H9 (cell line): ENCODE measurements at regions not wholly inside any gene's neighbourhood (a gene's known extent, or its start where the extent isn't known, plus 50 kb on each side); places are given as distances from the start of the nearest gene placed in this dataset.

Source experiments
- DNase-seq: peaks from one replicate; pipeline ENCODE4 v3.0.0-alpha.2; 2017
- H2AFZ ChIP-seq: one replicate; pipeline ENCODE4 v1.6.1; 2013; ENCODE audit warnings: mild to moderate bottlenecking, low read length, control low read depth, moderate library complexity
- H2AK5ac ChIP-seq: 2 replicates; pipeline ENCODE4 v1.6.1; 2013; ENCODE audit warnings: low read length, control low read depth, mixed read lengths; ENCODE audit not compliant: insufficient read length
- H2BK120ac ChIP-seq: one replicate; pipeline ENCODE4 v1.6.1; 2013; ENCODE audit warnings: low read depth, mild to moderate bottlenecking, low read length, control low read depth, inconsistent platforms; ENCODE audit not compliant: poor library complexity, severe bottlenecking
- H2BK12ac ChIP-seq: 2 replicates; pipeline ENCODE4 v1.6.1; 2013; ENCODE audit warnings: low read length, control low read depth, mixed read lengths, low read depth; ENCODE audit not compliant: insufficient read length
- H2BK15ac ChIP-seq: 2 replicates; pipeline ENCODE4 v1.6.1; 2013; ENCODE audit warnings: low read depth, low read length, control low read depth
- H2BK20ac ChIP-seq: one replicate; pipeline ENCODE4 v1.6.1; 2013; ENCODE audit warnings: low read depth, mild to moderate bottlenecking, low read length, control low read depth, inconsistent platforms; ENCODE audit not compliant: poor library complexity, severe bottlenecking
- H2BK5ac ChIP-seq: 2 replicates; pipeline ENCODE4 v1.6.1; 2013; ENCODE audit warnings: low read length, control low read depth, mixed read lengths; ENCODE audit not compliant: insufficient read length
- H3K14ac ChIP-seq: 2 replicates; pipeline ENCODE4 v1.6.1; 2013; ENCODE audit warnings: low read length, control low read depth; ENCODE audit not compliant: insufficient read depth
- H3K18ac ChIP-seq: 2 replicates; pipeline ENCODE4 v1.6.1; 2013; ENCODE audit warnings: low read depth, mild to moderate bottlenecking, mixed read lengths, low read length, control low read depth; ENCODE audit not compliant: insufficient read length
- H3K23ac ChIP-seq: 2 replicates; pipeline ENCODE4 v1.6.1; 2013; ENCODE audit warnings: low read length, control low read depth, mixed read lengths, low read depth; ENCODE audit not compliant: insufficient read length
- H3K23me2 ChIP-seq: 2 replicates; pipeline ENCODE4 v1.6.1; 2013; ENCODE audit warnings: low read depth, mild to moderate bottlenecking, mixed read lengths, low read length, control low read depth; ENCODE audit not compliant: insufficient read length, poor library complexity, severe bottlenecking
- H3K27ac ChIP-seq: 2 replicates; pipeline ENCODE4 v1.5.1; 2013; ENCODE audit warnings: low read length, control low read depth, mixed read lengths, low read depth; ENCODE audit not compliant: insufficient read length
- H3K27me3 ChIP-seq: 2 replicates; pipeline ENCODE4 v1.6.1; 2013; ENCODE audit warnings: low read length, control low read depth, inconsistent platforms; ENCODE audit not compliant: insufficient read depth
- H3K4ac ChIP-seq: 2 replicates; pipeline ENCODE4 v1.6.1; 2013; ENCODE audit warnings: low read depth, mild to moderate bottlenecking, control low read depth, inconsistent platforms, low read length, moderate library complexity
- H3K4me1 ChIP-seq: 2 replicates; pipeline ENCODE4 v1.6.1; 2013; ENCODE audit warnings: low read length, control low read depth, inconsistent platforms; ENCODE audit not compliant: insufficient read depth
- H3K4me2 ChIP-seq: 2 replicates; pipeline ENCODE4 v1.6.1; 2013; ENCODE audit warnings: low read length, control low read depth, mixed read lengths; ENCODE audit not compliant: insufficient read length, insufficient read depth
- H3K56ac ChIP-seq: 2 replicates; pipeline ENCODE4 v1.6.1; 2013; ENCODE audit warnings: low read depth, mild to moderate bottlenecking, mixed read lengths, low read length, control low read depth; ENCODE audit not compliant: insufficient read length
- H3K79me1 ChIP-seq: 2 replicates; pipeline ENCODE4 v1.6.1; 2013; ENCODE audit warnings: low read depth, mild to moderate bottlenecking, moderate library complexity, low read length, control low read depth, inconsistent platforms; ENCODE audit not compliant: insufficient read depth, poor library complexity, severe bottlenecking
- H3K79me2 ChIP-seq: 2 replicates; pipeline ENCODE4 v1.6.1; 2013; ENCODE audit warnings: low read length, control low read depth, inconsistent platforms; ENCODE audit not compliant: insufficient read depth
- H3K9ac ChIP-seq: 2 replicates; pipeline ENCODE4 v1.6.1; 2013; ENCODE audit warnings: low read length, control low read depth, mixed read lengths; ENCODE audit not compliant: insufficient read length; ENCODE audit errors: extremely low read depth
- H3K9me3 ChIP-seq: one replicate; pipeline ENCODE4 v1.6.1; 2013; ENCODE audit warnings: low read depth, low read length, inconsistent platforms; ENCODE audit not compliant: control insufficient read depth
- H3T11ph ChIP-seq: one replicate; pipeline ENCODE4 v1.6.1; 2013; ENCODE audit warnings: mild to moderate bottlenecking, low read length, control low read depth, inconsistent platforms
- H4K20me1 ChIP-seq: one replicate; pipeline ENCODE4 v1.6.1; 2013; ENCODE audit not compliant: control insufficient read depth, insufficient read length, insufficient read depth
- H4K5ac ChIP-seq: 2 replicates; pipeline ENCODE4 v1.6.1; 2013; ENCODE audit warnings: low read depth, mild to moderate bottlenecking, mixed read lengths, low read length, control low read depth; ENCODE audit not compliant: insufficient read length
- H4K8ac ChIP-seq: replicated peaks from 2 replicates; pipeline ENCODE4 v1.6.1; 2013; ENCODE audit warnings: low read length, control low read depth, mixed read lengths, low read depth; ENCODE audit not compliant: insufficient read length
- H4K91ac ChIP-seq: 2 replicates; pipeline ENCODE4 v1.6.1; 2013; ENCODE audit warnings: low read depth, mild to moderate bottlenecking, moderate library complexity, mixed read lengths, low read length, control low read depth; ENCODE audit not compliant: insufficient read length
- H3K27ac Mint-ChIP-seq, 3 experiments: 2 replicates in 2 of 3; 3 replicates in 1 of 3; pipeline ENCODE4 v1.8.0; 2020 to 2021; ENCODE audit warnings: mixed read lengths in 3 of 3, mild to moderate bottlenecking in 1 of 3, moderate library complexity in 1 of 3
- H3K27me3 Mint-ChIP-seq: 2 replicates; pipeline ENCODE4 v1.8.0; 2021; ENCODE audit warnings: low read depth, mild to moderate bottlenecking, moderate library complexity, mixed read lengths
- H3K36me3 Mint-ChIP-seq, 3 experiments: 2 replicates in 2 of 3; 3 replicates in 1 of 3; pipeline ENCODE4 v1.8.0; 2020 to 2021; ENCODE audit warnings: low read depth in 3 of 3, mixed read lengths in 3 of 3; ENCODE audit not compliant: insufficient read depth in 1 of 3
- H3K4me1 Mint-ChIP-seq, 2 experiments: 2 replicates each; pipeline ENCODE4 v1.8.0; 2020; ENCODE audit warnings: mixed read lengths in 2 of 2
- H3K4me3 Mint-ChIP-seq, 2 experiments: 2 replicates in 1 of 2; 3 replicates in 1 of 2; pipeline ENCODE4 v1.8.0; 2020 to 2021; ENCODE audit warnings: mild to moderate bottlenecking in 2 of 2, mixed read lengths in 2 of 2, moderate library complexity in 1 of 2
- H3K9me3 Mint-ChIP-seq, 2 experiments: 2 replicates in 1 of 2; 3 replicates in 1 of 2; pipeline ENCODE4 v1.8.0; 2020; ENCODE audit warnings: mild to moderate bottlenecking in 2 of 2, mixed read lengths in 2 of 2, moderate library complexity in 1 of 2
- CTCF ChIP-seq: fragments of 200-600 bp; sonication (generic); conservative IDR thresholded peaks from 3 replicates; pipeline ENCODE4 v1.8.0; 2021; ENCODE audit warnings: antibody characterized with exemption, mild to moderate bottlenecking
- WGBS: extraction: QIAGEN DNeasy Blood & Tissue Kit; methylation state at CpG from one replicate; pipeline ENCODE4 v1.1.7; 2013; ENCODE audit warnings: missing lambda C conversion rate, low lambda C conversion rate, mixed read lengths; ENCODE audit not compliant: insufficient read length; ENCODE audit errors: extremely low coverage; 5-methylcytosine and 5-hydroxymethylcytosine counted together

DNA sequence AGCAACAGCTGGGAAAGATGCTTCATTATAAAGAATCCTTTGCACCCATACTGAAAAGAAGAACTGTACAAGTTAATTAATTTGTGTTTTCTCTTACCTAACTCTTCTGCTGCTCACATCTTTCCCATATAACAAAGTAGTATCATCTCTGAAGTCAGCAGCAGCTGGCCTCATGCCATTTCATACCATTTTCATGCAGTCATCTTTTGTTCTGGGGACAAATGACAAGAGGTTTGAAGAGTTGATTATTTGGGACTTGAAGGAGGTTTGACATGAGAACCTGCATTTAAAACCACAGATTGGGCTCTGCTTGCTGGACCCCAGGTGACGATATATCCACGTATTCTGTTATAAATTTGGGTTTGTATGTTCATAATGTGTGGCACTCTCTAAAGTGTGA, 430.3 kb downstream of the SPRY1 start:
- peaks cover 5 to 7% of the 10 kb centered on the region in 2 experiments for H3K4me1 Mint-ChIP-seq
- Histone ChIP-seq H2BK15ac (no peak overlapping the region), H3K79me2 (no peaks in the 10 kb centered on the region), H3K14ac (no peak overlapping the region), H3K4me2 (no peak overlapping the region), H2BK5ac (no peak overlapping the region), H3K18ac (no peak overlapping the region), H3K9ac (no peak overlapping the region), H4K20me1 (no peaks in the 10 kb centered on the region), H3K79me1 (no peaks in the 10 kb centered on the region), H3K56ac (no peak overlapping the region), H3K9me3 (no peaks in the 10 kb centered on the region), H3T11ph (no peak overlapping the region), H2BK120ac (no peak overlapping the region), H3K23me2 (no peaks in the 10 kb centered on the region), H2BK12ac (no peak overlapping the region), H3K4ac (no peak overlapping the region), H2AK5ac (no peak overlapping the region), H2BK20ac (no peak overlapping the region), H4K8ac (no peak overlapping the region), H3K23ac (no peak overlapping the region), H4K5ac (no peak overlapping the region), H3K27ac (no peak overlapping the region), H4K91ac (no peak overlapping the region), H3K4me1 (no peaks in the 10 kb centered on the region; the same call in 1 of the 2 replicates), H3K27me3 (no peaks in the 10 kb centered on the region), H2AFZ (no peak overlapping the region)
- no peak overlapping the region for H3K27ac Mint-ChIP-seq
- DNase-seq = no peak
- H3K9me3 Mint-ChIP-seq = peaks cover 8 to 11% of the 10 kb centered on the region in 2 experiments
- peaks cover 0 to 16% (median 7%) of the 10 kb centered on the region in 3 experiments; a peak in 4 of 7 replicates for H3K36me3 Mint-ChIP-seq
- TF ChIP-seq CTCF = no peak
- no peaks in the 10 kb centered on the region for H3K27me3 Mint-ChIP-seq
- H3K4me3 Mint-ChIP-seq = no peak overlapping the region
- no CpG with 5 or more reads among the region's 2 CpGs for WGBS
